ENCODE measurements at regions not wholly inside any gene's neighbourhood (a gene's known extent, or its start where the extent isn't known, plus 50 kb on each side); places are given as distances from the start of the nearest gene placed in this dataset.
A peak's percentile ranks its signal among the peaks of the same experiment; 100 is the strongest.
"Not testable (repeated sequence)": the region's sequence is repeated elsewhere in the genome, so short reads cannot be mapped to it uniquely, and the experiment has no call there.

GRCh38 chr14:81776531-81776930 lies 242.9 kb upstream of the SEL1L start:
- Mint-ChIP-seq H3K27ac (no peak overlapping the region), H3K9me3 (no peaks in the 10 kb centered on the region), H3K4me3 (no peak overlapping the region), H3K36me3 (ENCODE audit: low read depth) (no peaks in the 10 kb centered on the region), H3K4me1 (no peaks in the 10 kb centered on the region), H3K27me3 (ENCODE audit: low read depth) (no peaks in the 10 kb centered on the region)
- TF ChIP-seq CTCF (IDR thresholded peaks at IDR 0.05; ENCODE audit: unreplicated experiment in 3 of 3) = no peak

DNA sequence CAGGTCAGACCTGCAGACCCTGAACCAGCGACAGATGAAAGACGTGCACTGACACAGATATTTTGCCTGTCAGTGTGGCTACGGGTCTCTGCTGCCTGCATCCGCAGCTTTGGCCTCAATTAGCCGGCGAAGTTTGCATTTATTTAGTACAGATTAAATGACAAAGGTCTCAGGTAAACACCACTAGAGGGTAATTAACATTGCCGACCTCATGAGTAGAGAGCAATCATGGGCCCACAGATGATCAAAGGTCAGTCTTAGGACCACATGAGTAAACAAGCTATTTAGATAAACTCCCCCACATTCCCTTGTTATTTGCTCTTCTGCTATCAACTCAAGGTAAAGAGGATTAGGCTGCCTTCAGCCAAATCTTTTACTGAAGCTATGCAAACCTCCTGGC lies 248.1 kb upstream of the SEL1L start:
- H3K27ac Mint-ChIP-seq; H3K27me3 Mint-ChIP-seq (ENCODE audit: low read depth); H3K4me1 Mint-ChIP-seq; H3K9me3 Mint-ChIP-seq; H3K4me3 Mint-ChIP-seq; H3K36me3 Mint-ChIP-seq (ENCODE audit: low read depth): not testable (repeated sequence)

GRCh38 chr14:81784084-81784483 lies 250.4 kb upstream of the SEL1L start:
- peaks cover 7% of the 10 kb centered on the region for H3K9me3 Mint-ChIP-seq
- no peaks in the 10 kb centered on the region for H3K27me3 Mint-ChIP-seq (ENCODE audit: low read depth)
- no peak overlapping the region for H3K27ac Mint-ChIP-seq
- no peak for TF ChIP-seq CTCF (IDR thresholded peaks at IDR 0.05; ENCODE audit: unreplicated experiment in 3 of 3)
- peaks cover 5% of the 10 kb centered on the region for H3K4me1 Mint-ChIP-seq
- no peak overlapping the region for H3K4me3 Mint-ChIP-seq
- no peaks in the 10 kb centered on the region for H3K36me3 Mint-ChIP-seq (ENCODE audit: low read depth)

GRCh38 chr14:81797315-81797714 lies 263.7 kb upstream of the SEL1L start:
- Mint-ChIP-seq H3K9me3 (peaks cover 5% of the 10 kb centered on the region), H3K27me3 (ENCODE audit: low read depth) (peaks cover 3% of the 10 kb centered on the region), H3K4me1 (peaks cover 12% of the 10 kb centered on the region), H3K36me3 (ENCODE audit: low read depth) (no peaks in the 10 kb centered on the region), H3K4me3 (no peak overlapping the region), H3K27ac (peak overlapping the region in 1 of 3 experiments; percentile 45)
- TF ChIP-seq CTCF (IDR thresholded peaks at IDR 0.05; ENCODE audit: unreplicated experiment in 3 of 3) = no peak

- Mint-ChIP-seq H3K4me1 (peaks cover 11% of the 10 kb centered on the region), H3K36me3 (ENCODE audit: low read depth) (no peaks in the 10 kb centered on the region), H3K27me3 (ENCODE audit: low read depth) (no peaks in the 10 kb centered on the region), H3K27ac (peak overlapping the region; percentile 3 to 45 (median 20)), H3K9me3 (no peaks in the 10 kb centered on the region), H3K4me3 (no peak overlapping the region)
- TF ChIP-seq CTCF (IDR thresholded peaks at IDR 0.05; ENCODE audit: unreplicated experiment in 3 of 3) = no peak
These were observed 268.3 kb upstream of the SEL1L start for GRCh38 chr14:81801921-81802320.

GRCh38 chr14:81802341-81802740 lies 268.7 kb upstream of the SEL1L start:
- H3K4me3 Mint-ChIP-seq = no peak overlapping the region
- no peaks in the 10 kb centered on the region for H3K9me3 Mint-ChIP-seq
- no peaks in the 10 kb centered on the region for H3K27me3 Mint-ChIP-seq (ENCODE audit: low read depth)
- H3K27ac Mint-ChIP-seq = peak overlapping the region; percentile 3 to 45 (median 20)
- H3K36me3 Mint-ChIP-seq (ENCODE audit: low read depth) = no peaks in the 10 kb centered on the region
- no peak for TF ChIP-seq CTCF (IDR thresholded peaks at IDR 0.05; ENCODE audit: unreplicated experiment in 3 of 3)
- H3K4me1 Mint-ChIP-seq = peaks cover 9% of the 10 kb centered on the region
